GM12878 (cell line): ENCODE measurements at regions not wholly inside any gene's neighbourhood (a gene's known extent, or its start where the extent isn't known, plus 50 kb on each side); places are given as distances from the start of the nearest gene placed in this dataset.

Experiments
- ATAC-seq: fragments of 200-7000 bp; cut with Tn5 transposase; 3 replicates; pipeline ENCODE4 v1.9.1; 2020; ENCODE audit warnings: mild to moderate bottlenecking, moderate library complexity
- BruUV-seq: library from RNA; stranded (reverse); fragments of 400-500 nt; replicated peaks from 2 replicates; lab custom pipeline; 2021; lab: Mats Ljungman, UMichigan
- CTCF ChIA-PET: fragments of 300-600 bp; sonication (Branson Sonifier 250); formaldehyde crosslinking; extraction: SDS; loops from one replicate; lab custom pipeline; 2021; ENCODE audit warnings: inconsistent platforms; lab: Yijun Ruan, JAX
- POLR2A ChIA-PET: fragments of 350-600 bp; formaldehyde crosslinking; extraction: SDS; loops from one replicate; lab custom pipeline; 2021; ENCODE audit warnings: inconsistent platforms; lab: Charles Lee
- RAD21 ChIA-PET: fragments of 300-600 bp; sonication (Branson Sonifier 250); formaldehyde crosslinking; loops from one replicate; lab custom pipeline; 2023; ENCODE audit warnings: antibody characterized with exemption; ENCODE audit not compliant: unreplicated experiment; lab: Charles Lee
- SMC1A ChIA-PET: fragments of 300-600 bp; sonication (Branson Sonifier 250); formaldehyde crosslinking; loops from one replicate; lab custom pipeline; 2023; ENCODE audit not compliant: unreplicated experiment, uncharacterized antibody; lab: Charles Lee
- DNase-seq: peaks from one replicate; pipeline ENCODE4 v3.0.0-alpha.2; 2011; ENCODE audit warnings: low read depth, low spot score
- FAIRE-seq: peaks from 3 replicates; lab custom pipeline; 2011; peaks lifted over from hg19 to GRCh38; lab: Jason Lieb, UNC
- H2AFZ ChIP-seq: 2 replicates; pipeline ENCODE4 v1.6.0; 2011; ENCODE audit warnings: low read depth, low read length, control low read depth; ENCODE audit not compliant: control insufficient read depth
- H3K27ac ChIP-seq: 2 replicates; pipeline ENCODE4 v1.5.1; 2011; ENCODE audit warnings: control low read depth; ENCODE audit not compliant: control insufficient read depth, insufficient read depth
- H3K27me3 ChIP-seq, 2 experiments: replicated peaks in 1 of 2; 2 replicates each; pipeline versions ENCODE4 v1.6.0 to v1.6.1; 2011; ENCODE audit warnings: low read length in 1 of 2; ENCODE audit not compliant: control insufficient read depth in 2 of 2, insufficient read depth in 2 of 2
- H3K36me3 ChIP-seq, 2 experiments: 2 replicates each; pipeline ENCODE4 v1.5.1; 2011; ENCODE audit warnings: low read length in 1 of 2; ENCODE audit not compliant: control insufficient read depth in 2 of 2, insufficient read depth in 2 of 2
- H3K4me1 ChIP-seq: 2 replicates; pipeline ENCODE4 v1.6.1; 2011; ENCODE audit warnings: mild to moderate bottlenecking, low read length, moderate library complexity, mixed read lengths; ENCODE audit not compliant: control insufficient read depth, insufficient read depth
- H3K4me2 ChIP-seq: 2 replicates; pipeline ENCODE4 v1.6.0; 2011; ENCODE audit warnings: control low read depth; ENCODE audit not compliant: control insufficient read depth, insufficient read depth
- H3K4me3 ChIP-seq: fragments of 200-600 bp; sonication (generic); 2 replicates; pipeline ENCODE4 v1.5.1; 2016
- H3K79me2 ChIP-seq: 2 replicates; pipeline ENCODE4 v1.6.0; 2011; ENCODE audit warnings: low read length; ENCODE audit not compliant: control insufficient read depth, insufficient read depth
- H3K9ac ChIP-seq: 2 replicates; pipeline ENCODE4 v1.8.0; 2011; ENCODE audit warnings: low read length, control low read depth, mixed read lengths; ENCODE audit not compliant: control insufficient read depth, insufficient read depth
- H3K9me3 ChIP-seq: replicated peaks from 3 replicates; pipeline ENCODE4 v1.5.1; 2011; ENCODE audit warnings: mild to moderate bottlenecking, low read length; ENCODE audit not compliant: control insufficient read depth, insufficient read depth
- H4K20me1 ChIP-seq: 2 replicates; pipeline ENCODE4 v1.6.0; 2011; ENCODE audit not compliant: control insufficient read depth, insufficient read depth
- EZH2 ChIP-seq: IDR thresholded peaks from 2 replicates; pipeline ENCODE4 v1.6.1; 2012; ENCODE audit warnings: low read depth, mild to moderate bottlenecking, control low read depth, inconsistent platforms, low read length, borderline replicate concordance; ENCODE audit not compliant: control insufficient read depth
- IRF4 ChIP-seq: IDR thresholded peaks from 2 replicates; pipeline ENCODE4 v1.6.1; 2011; ENCODE audit warnings: low read depth, low read length
- KDM1A ChIP-seq: fragments of 200-600 bp; sonication (generic); IDR thresholded peaks from 2 replicates; pipeline ENCODE4 v1.6.1; 2016; ENCODE audit warnings: borderline replicate concordance
- ZBTB33 ChIP-seq: fragments of 450-650 bp; IDR thresholded peaks from 2 replicates; pipeline ENCODE4 v1.6.1; 2017; ENCODE audit warnings: mild to moderate bottlenecking
- WGBS: methylation state at CpG from one replicate; pipeline ENCODE4 v1.1.6; 2016; ENCODE audit warnings: low lambda C conversion rate; ENCODE audit not compliant: insufficient replicate concordance, insufficient coverage; ENCODE audit errors: missing lambda C conversion rate; 5-methylcytosine and 5-hydroxymethylcytosine counted together
- in situ Hi-C: fragments of 300-500 bp; cut with MboI; formaldehyde crosslinking; loops from 9 replicates; pipeline ENCODE4 v1.14.3; 2018; ENCODE audit warnings: mixed read lengths
- intact Hi-C: fragments of 100-400 bp; cut with micrococcal nuclease; formaldehyde crosslinking; loops from one replicate; pipeline ENCODE4 v1.14.2; 2022; ENCODE audit not compliant: unreplicated experiment

GRCh38 chr2:150595803-150596470, 108.5 kb upstream of the RND3 start:
- Histone ChIP-seq H3K27me3 (no peaks in the 10 kb centered on the region), H2AFZ (no peak overlapping the region), H3K4me2 (no peak overlapping the region), H3K9me3 (no peaks in the 10 kb centered on the region), H3K79me2 (no peaks in the 10 kb centered on the region), H3K27ac (no peak overlapping the region), H3K4me1 (no peaks in the 10 kb centered on the region), H4K20me1 (no peaks in the 10 kb centered on the region), H3K36me3 (no peaks in the 10 kb centered on the region), H3K4me3 (no peak overlapping the region), H3K9ac (no peak overlapping the region)
- no peak for DNase-seq
- ChIA-PET SMC1A (interaction anchor here (0.7 to 6.8 kb wide), 16 partner anchors 8 to 142 kb away, joined by 3 to 49 read pairs (median 6); no protein-coding TSS in a partner anchor), POLR2A (interaction anchor here (0.8 to 1.3 kb wide), 2 partner anchors 28 to 124 kb away, joined by 3 read pairs; no protein-coding TSS in a partner anchor), RAD21 (interaction anchor here (0.7 to 1.9 kb wide), 7 partner anchors 10 to 119 kb away, joined by 3 to 5 read pairs (median 3); no protein-coding TSS in a partner anchor), CTCF (interaction anchor here (0.6 to 2.0 kb wide), 12 partner anchors 8 to 160 kb away, joined by 3 to 8 read pairs (median 4); no protein-coding TSS in a partner anchor)
- BruUV-seq = no TSS peak
- in situ Hi-C loops = no loop called here
- WGBS = 33% methylated on average over 4 of the region's 4 CpGs
- no peak for ATAC-seq
- TF ChIP-seq KDM1A (no peak), IRF4 (no peak), EZH2 (no peak), ZBTB33 (no peak)
- no peak for FAIRE-seq
- intact Hi-C loops = no loop called here
